GM12878 (cell line): ENCODE measurements at regions not wholly inside any gene's neighbourhood (a gene's known extent, or its start where the extent isn't known, plus 50 kb on each side); places are given as distances from the start of the nearest gene placed in this dataset.

Experiments used
- ATAC-seq: fragments of 200-7000 bp; cut with Tn5 transposase; 3 replicates; pipeline ENCODE4 v1.9.1; 2020; ENCODE audit warnings: mild to moderate bottlenecking, moderate library complexity
- BruUV-seq: library from RNA; stranded (reverse); fragments of 400-500 nt; replicated peaks from 2 replicates; lab custom pipeline; 2021; lab: Mats Ljungman, UMichigan
- CTCF ChIA-PET: fragments of 300-600 bp; sonication (Branson Sonifier 250); formaldehyde crosslinking; extraction: SDS; loops from one replicate; lab custom pipeline; 2021; ENCODE audit warnings: inconsistent platforms; lab: Yijun Ruan, JAX
- POLR2A ChIA-PET: fragments of 350-600 bp; formaldehyde crosslinking; extraction: SDS; loops from one replicate; lab custom pipeline; 2021; ENCODE audit warnings: inconsistent platforms; lab: Charles Lee
- RAD21 ChIA-PET: fragments of 300-600 bp; sonication (Branson Sonifier 250); formaldehyde crosslinking; loops from one replicate; lab custom pipeline; 2023; ENCODE audit warnings: antibody characterized with exemption; ENCODE audit not compliant: unreplicated experiment; lab: Charles Lee
- SMC1A ChIA-PET: fragments of 300-600 bp; sonication (Branson Sonifier 250); formaldehyde crosslinking; loops from one replicate; lab custom pipeline; 2023; ENCODE audit not compliant: unreplicated experiment, uncharacterized antibody; lab: Charles Lee
- DNase-seq: peaks from one replicate; pipeline ENCODE4 v3.0.0-alpha.2; 2011; ENCODE audit warnings: low read depth, low spot score
- FAIRE-seq: peaks from 3 replicates; lab custom pipeline; 2011; peaks lifted over from hg19 to GRCh38; lab: Jason Lieb, UNC
- H2AFZ ChIP-seq: 2 replicates; pipeline ENCODE4 v1.6.0; 2011; ENCODE audit warnings: low read depth, low read length, control low read depth; ENCODE audit not compliant: control insufficient read depth
- H3K27ac ChIP-seq: 2 replicates; pipeline ENCODE4 v1.5.1; 2011; ENCODE audit warnings: control low read depth; ENCODE audit not compliant: control insufficient read depth, insufficient read depth
- H3K27me3 ChIP-seq, 2 experiments: replicated peaks in 1 of 2; 2 replicates each; pipeline versions ENCODE4 v1.6.0 to v1.6.1; 2011; ENCODE audit warnings: low read length in 1 of 2; ENCODE audit not compliant: control insufficient read depth in 2 of 2, insufficient read depth in 2 of 2
- H3K36me3 ChIP-seq, 2 experiments: 2 replicates each; pipeline ENCODE4 v1.5.1; 2011; ENCODE audit warnings: low read length in 1 of 2; ENCODE audit not compliant: control insufficient read depth in 2 of 2, insufficient read depth in 2 of 2
- H3K4me1 ChIP-seq: 2 replicates; pipeline ENCODE4 v1.6.1; 2011; ENCODE audit warnings: mild to moderate bottlenecking, low read length, moderate library complexity, mixed read lengths; ENCODE audit not compliant: control insufficient read depth, insufficient read depth
- H3K4me2 ChIP-seq: 2 replicates; pipeline ENCODE4 v1.6.0; 2011; ENCODE audit warnings: control low read depth; ENCODE audit not compliant: control insufficient read depth, insufficient read depth
- H3K4me3 ChIP-seq: fragments of 200-600 bp; sonication (generic); 2 replicates; pipeline ENCODE4 v1.5.1; 2016
- H3K79me2 ChIP-seq: 2 replicates; pipeline ENCODE4 v1.6.0; 2011; ENCODE audit warnings: low read length; ENCODE audit not compliant: control insufficient read depth, insufficient read depth
- H3K9ac ChIP-seq: 2 replicates; pipeline ENCODE4 v1.8.0; 2011; ENCODE audit warnings: low read length, control low read depth, mixed read lengths; ENCODE audit not compliant: control insufficient read depth, insufficient read depth
- H3K9me3 ChIP-seq: replicated peaks from 3 replicates; pipeline ENCODE4 v1.5.1; 2011; ENCODE audit warnings: mild to moderate bottlenecking, low read length; ENCODE audit not compliant: control insufficient read depth, insufficient read depth
- H4K20me1 ChIP-seq: 2 replicates; pipeline ENCODE4 v1.6.0; 2011; ENCODE audit not compliant: control insufficient read depth, insufficient read depth
- ETV6 ChIP-seq, 2 experiments: fragments of 450-650 bp in 1 of 2; IDR thresholded peaks in 1 of 2; conservative IDR thresholded peaks in 1 of 2; 2 replicates each; pipeline ENCODE4 v1.6.1; 2014; ENCODE audit warnings: antibody characterized with exemption in 1 of 2, borderline replicate concordance in 1 of 2, low read depth in 1 of 2, mild to moderate bottlenecking in 1 of 2, moderate library complexity in 1 of 2
- TARDBP ChIP-seq: IDR thresholded peaks from 2 replicates; pipeline ENCODE4 v1.6.1; 2016; ENCODE audit warnings: borderline replicate concordance
- in situ Hi-C: fragments of 300-500 bp; cut with MboI; formaldehyde crosslinking; loops from 9 replicates; pipeline ENCODE4 v1.14.3; 2018; ENCODE audit warnings: mixed read lengths
- intact Hi-C: fragments of 100-400 bp; cut with micrococcal nuclease; formaldehyde crosslinking; loops from one replicate; pipeline ENCODE4 v1.14.2; 2022; ENCODE audit not compliant: unreplicated experiment
- TF ChIP-seq, protein P1 (sequence below): IDR thresholded peaks from 2 replicates; pipeline ENCODE4 v1.6.1; 2011; ENCODE audit warnings: low read depth, low read length, improper control_type of control experiment, borderline replicate concordance
- TF ChIP-seq, protein P2 (sequence below): fragments of 450-650 bp; IDR thresholded peaks from 2 replicates; pipeline ENCODE4 v1.6.1; 2017; ENCODE audit warnings: antibody characterized with exemption, mild to moderate bottlenecking, moderate library complexity

DNA sequence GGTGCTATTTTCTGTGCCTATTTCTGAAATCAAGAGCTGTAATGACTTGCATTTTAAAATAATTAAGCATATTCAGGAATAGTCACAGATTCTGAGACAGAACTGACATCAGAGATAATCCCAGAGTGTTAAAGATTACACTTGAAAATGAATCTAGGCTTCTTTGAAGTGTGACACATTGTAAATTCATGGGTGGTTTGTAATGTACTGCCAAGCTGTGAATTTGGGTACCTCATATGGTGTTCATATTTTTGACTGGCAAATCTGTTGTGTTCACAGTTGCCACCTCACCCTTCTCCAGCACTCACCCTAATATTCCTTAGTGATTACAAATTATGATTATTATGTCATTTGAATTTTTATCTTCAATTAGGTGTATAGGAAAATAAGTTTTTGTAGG is 78.5 kb upstream of the CSRP2 start:
- DNase-seq (no peak), FAIRE-seq (no peak), ATAC-seq (no peak)
- H2AFZ ChIP-seq: no peak overlapping the region
- no peaks in the 10 kb centered on the region for H3K27me3 ChIP-seq
- no peaks in the 10 kb centered on the region for H3K9me3 ChIP-seq
- ChIA-PET POLR2A (no interaction called here), CTCF (interaction anchor here (0.8 to 2.0 kb wide), 2 partner anchors 16 to 54 kb away, joined by 3 to 4 read pairs; no protein-coding TSS in a partner anchor), SMC1A (no interaction called here), RAD21 (interaction anchor here (1.3 kb wide), 1 partner anchor 53 kb away, joined by 3 read pairs; no protein-coding TSS in a partner anchor)
- in situ Hi-C loops: no loop called here
- H3K9ac ChIP-seq: no peak overlapping the region
- H3K4me3 ChIP-seq: no peak overlapping the region
- no peaks in the 10 kb centered on the region for H3K4me1 ChIP-seq
- BruUV-seq: no TSS peak
- intact Hi-C loops: no loop called here
- H4K20me1 ChIP-seq: no peaks in the 10 kb centered on the region
- no peaks in the 10 kb centered on the region for H3K36me3 ChIP-seq
- no peak overlapping the region for H3K27ac ChIP-seq
- H3K4me2 ChIP-seq: no peak overlapping the region
- TF ChIP-seq, protein P1, sequence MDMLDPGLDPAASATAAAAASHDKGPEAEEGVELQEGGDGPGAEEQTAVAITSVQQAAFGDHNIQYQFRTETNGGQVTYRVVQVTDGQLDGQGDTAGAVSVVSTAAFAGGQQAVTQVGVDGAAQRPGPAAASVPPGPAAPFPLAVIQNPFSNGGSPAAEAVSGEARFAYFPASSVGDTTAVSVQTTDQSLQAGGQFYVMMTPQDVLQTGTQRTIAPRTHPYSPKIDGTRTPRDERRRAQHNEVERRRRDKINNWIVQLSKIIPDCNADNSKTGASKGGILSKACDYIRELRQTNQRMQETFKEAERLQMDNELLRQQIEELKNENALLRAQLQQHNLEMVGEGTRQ: no peak
- TF ChIP-seq TARDBP (no peak), ETV6 (conservative IDR thresholded peaks at IDR 0.05 in 1 of 2, IDR thresholded peaks at IDR 0.05 in 1 of 2; ENCODE audit: borderline replicate concordance in 1 of 2, low read depth in 1 of 2) (no peak)
- TF ChIP-seq, protein P2, sequence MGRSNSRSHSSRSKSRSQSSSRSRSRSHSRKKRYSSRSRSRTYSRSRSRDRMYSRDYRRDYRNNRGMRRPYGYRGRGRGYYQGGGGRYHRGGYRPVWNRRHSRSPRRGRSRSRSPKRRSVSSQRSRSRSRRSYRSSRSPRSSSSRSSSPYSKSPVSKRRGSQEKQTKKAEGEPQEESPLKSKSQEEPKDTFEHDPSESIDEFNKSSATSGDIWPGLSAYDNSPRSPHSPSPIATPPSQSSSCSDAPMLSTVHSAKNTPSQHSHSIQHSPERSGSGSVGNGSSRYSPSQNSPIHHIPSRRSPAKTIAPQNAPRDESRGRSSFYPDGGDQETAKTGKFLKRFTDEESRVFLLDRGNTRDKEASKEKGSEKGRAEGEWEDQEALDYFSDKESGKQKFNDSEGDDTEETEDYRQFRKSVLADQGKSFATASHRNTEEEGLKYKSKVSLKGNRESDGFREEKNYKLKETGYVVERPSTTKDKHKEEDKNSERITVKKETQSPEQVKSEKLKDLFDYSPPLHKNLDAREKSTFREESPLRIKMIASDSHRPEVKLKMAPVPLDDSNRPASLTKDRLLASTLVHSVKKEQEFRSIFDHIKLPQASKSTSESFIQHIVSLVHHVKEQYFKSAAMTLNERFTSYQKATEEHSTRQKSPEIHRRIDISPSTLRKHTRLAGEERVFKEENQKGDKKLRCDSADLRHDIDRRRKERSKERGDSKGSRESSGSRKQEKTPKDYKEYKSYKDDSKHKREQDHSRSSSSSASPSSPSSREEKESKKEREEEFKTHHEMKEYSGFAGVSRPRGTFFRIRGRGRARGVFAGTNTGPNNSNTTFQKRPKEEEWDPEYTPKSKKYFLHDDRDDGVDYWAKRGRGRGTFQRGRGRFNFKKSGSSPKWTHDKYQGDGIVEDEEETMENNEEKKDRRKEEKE: no peak
- no peaks in the 10 kb centered on the region for H3K79me2 ChIP-seq
